A673 (cell line): ENCODE measurements at regions not wholly inside any gene's neighbourhood (a gene's known extent, or its start where the extent isn't known, plus 50 kb on each side); places are given as distances from the start of the nearest gene placed in this dataset.

ENCODE experiments used
- BruUV-seq: library from RNA; stranded (reverse); fragments of 400-500 nt; replicated peaks from 2 replicates; lab custom pipeline; 2021; lab: Mats Ljungman, UMichigan
- CTCF ChIA-PET: fragments of 300-600 bp; sonication (Branson Sonifier 250); formaldehyde crosslinking; loops from one replicate; lab custom pipeline; 2022; ENCODE audit warnings: antibody characterized with exemption; lab: Charles Lee
- POLR2A ChIA-PET: fragments of 300-600 bp; sonication (Branson Sonifier 250); formaldehyde crosslinking; loops from one replicate; lab custom pipeline; 2022; ENCODE audit warnings: antibody characterized with exemption; ENCODE audit not compliant: low non-redundant PET; lab: Charles Lee
- DNase-seq: peaks from one replicate; pipeline ENCODE4 v3.0.0-alpha.2; 2015; ENCODE audit warnings: low spot score
- H3K27ac ChIP-seq: fragments of 200-600 bp; sonication (generic); 2 replicates; pipeline ENCODE4 v1.5.1; 2016; ENCODE audit warnings: mixed run types, low read depth, mild to moderate bottlenecking, mixed read lengths, antibody characterized with exemption, low read length; ENCODE audit not compliant: poor library complexity, severe bottlenecking
- H3K27me3 ChIP-seq: fragments of 200-600 bp; sonication (generic); replicated peaks from 2 replicates; pipeline ENCODE4 v1.6.1; 2017; ENCODE audit warnings: mixed run types, low read depth, mild to moderate bottlenecking, mixed read lengths, antibody characterized with exemption, low read length; ENCODE audit not compliant: insufficient read depth, poor library complexity
- H3K36me3 ChIP-seq: fragments of 200-600 bp; sonication (generic); 2 replicates; pipeline ENCODE4 v1.6.1; 2016; ENCODE audit warnings: mixed run types, mild to moderate bottlenecking, mixed read lengths, antibody characterized with exemption, low read length; ENCODE audit not compliant: insufficient read depth, poor library complexity, severe bottlenecking
- H3K4me1 ChIP-seq: fragments of 200-600 bp; sonication (generic); 2 replicates; pipeline ENCODE4 v1.6.1; 2017; ENCODE audit warnings: mixed run types, mild to moderate bottlenecking, mixed read lengths, antibody characterized with exemption, low read length; ENCODE audit not compliant: insufficient read depth, poor library complexity, severe bottlenecking
- H3K4me3 ChIP-seq: fragments of 200-600 bp; sonication (generic); 2 replicates; pipeline ENCODE4 v1.5.1; 2016; ENCODE audit warnings: low read depth, mixed run types, mild to moderate bottlenecking, mixed read lengths, low read length; ENCODE audit not compliant: poor library complexity, severe bottlenecking
- H3K9me3 ChIP-seq: fragments of 200-600 bp; sonication (generic); 2 replicates; pipeline ENCODE4 v1.6.1; 2016; ENCODE audit warnings: mixed run types, low read depth, mild to moderate bottlenecking, mixed read lengths, antibody characterized with exemption, low read length; ENCODE audit not compliant: poor library complexity, severe bottlenecking
- CTCF ChIP-seq: fragments of 300-800, 200-600 bp; sonication (generic); conservative IDR thresholded peaks from 2 replicates; pipeline ENCODE4 v1.5.1; 2017; ENCODE audit warnings: low read depth, mild to moderate bottlenecking, antibody characterized with exemption, low read length, moderate library complexity, mixed read lengths
- EZH2 ChIP-seq: fragments of 200-600 bp; sonication (generic); IDR thresholded peaks from 2 replicates; pipeline ENCODE4 v1.6.1; 2017; ENCODE audit warnings: borderline replicate concordance, low read depth, mild to moderate bottlenecking, mixed read lengths, antibody characterized with exemption, low read length; ENCODE audit not compliant: poor library complexity, severe bottlenecking
- intact Hi-C: fragments of 100-400 bp; cut with micrococcal nuclease; formaldehyde crosslinking; loops from one replicate; pipeline ENCODE4 v1.10.0; 2022; ENCODE audit not compliant: unreplicated experiment

GRCh38 chr21:35622612-35623011, 437.7 kb downstream of the SETD4 start:
- H3K4me3 ChIP-seq, result no peak overlapping the region
- ChIA-PET POLR2A (no interaction called here), CTCF (no interaction called here)
- no peak for DNase-seq
- H3K27me3 ChIP-seq, result peaks cover 24% of the 10 kb centered on the region
- no peaks in the 10 kb centered on the region for H3K4me1 ChIP-seq
- no peaks in the 10 kb centered on the region for H3K36me3 ChIP-seq
- intact Hi-C loops, result no loop called here
- H3K27ac ChIP-seq, result no peak overlapping the region
- no peak for TF ChIP-seq EZH2
- H3K9me3 ChIP-seq, result no peaks in the 10 kb centered on the region
- no TSS peak for BruUV-seq

- POLR2A ChIA-PET, result no interaction called here
- BruUV-seq, result no TSS peak
- Histone ChIP-seq H3K27ac (no peak overlapping the region), H3K4me3 (no peak overlapping the region), H3K4me1 (no peaks in the 10 kb centered on the region), H3K27me3 (peaks cover 11% of the 10 kb centered on the region), H3K36me3 (no peaks in the 10 kb centered on the region), H3K9me3 (no peaks in the 10 kb centered on the region)
- TF ChIP-seq EZH2 (no peak), CTCF (no peak)
- intact Hi-C loops, result no loop called here
- CTCF ChIA-PET, result no interaction called here
- no peak for DNase-seq
Measured at GRCh38 chr21:35619184-35619583, 441.1 kb downstream of the SETD4 start.

- intact Hi-C loops, result no loop called here
Measured at GRCh38 chr21:35617491-35617890, 442.8 kb downstream of the SETD4 start.

More at GRCh38 chr21:35617491-35617890, 442.8 kb downstream of the SETD4 start:
- ChIA-PET CTCF (interaction anchor here (0.5 kb wide), 1 partner anchor 223 kb away, joined by 3 read pairs; no protein-coding TSS in a partner anchor), POLR2A (no interaction called here)
- no peaks in the 10 kb centered on the region for H3K9me3 ChIP-seq
- H3K4me1 ChIP-seq, result no peaks in the 10 kb centered on the region
- BruUV-seq, result no TSS peak
- H3K27me3 ChIP-seq, result peaks cover 18% of the 10 kb centered on the region
- DNase-seq, result no peak
- no peak for TF ChIP-seq CTCF
- TF ChIP-seq EZH2, result no peak
- H3K27ac ChIP-seq, result no peak overlapping the region
- no peak overlapping the region for H3K4me3 ChIP-seq
- no peaks in the 10 kb centered on the region for H3K36me3 ChIP-seq
